Smooth muscle cell of the brain vasculature (primary cell): ENCODE measurements at regions not wholly inside any gene's neighbourhood (a gene's known extent, or its start where the extent isn't known, plus 50 kb on each side); places are given as distances from the start of the nearest gene placed in this dataset.

ENCODE experiments used
- DNase-seq: peaks from one replicate; pipeline ENCODE4 v3.0.0-alpha.2; 2012; ENCODE audit warnings: low read depth, low spot score

- DNase-seq, result no peak
These were observed 112.3 kb upstream of the TMEM18 start for GRCh38 chr2:789529-789928.

DNA sequence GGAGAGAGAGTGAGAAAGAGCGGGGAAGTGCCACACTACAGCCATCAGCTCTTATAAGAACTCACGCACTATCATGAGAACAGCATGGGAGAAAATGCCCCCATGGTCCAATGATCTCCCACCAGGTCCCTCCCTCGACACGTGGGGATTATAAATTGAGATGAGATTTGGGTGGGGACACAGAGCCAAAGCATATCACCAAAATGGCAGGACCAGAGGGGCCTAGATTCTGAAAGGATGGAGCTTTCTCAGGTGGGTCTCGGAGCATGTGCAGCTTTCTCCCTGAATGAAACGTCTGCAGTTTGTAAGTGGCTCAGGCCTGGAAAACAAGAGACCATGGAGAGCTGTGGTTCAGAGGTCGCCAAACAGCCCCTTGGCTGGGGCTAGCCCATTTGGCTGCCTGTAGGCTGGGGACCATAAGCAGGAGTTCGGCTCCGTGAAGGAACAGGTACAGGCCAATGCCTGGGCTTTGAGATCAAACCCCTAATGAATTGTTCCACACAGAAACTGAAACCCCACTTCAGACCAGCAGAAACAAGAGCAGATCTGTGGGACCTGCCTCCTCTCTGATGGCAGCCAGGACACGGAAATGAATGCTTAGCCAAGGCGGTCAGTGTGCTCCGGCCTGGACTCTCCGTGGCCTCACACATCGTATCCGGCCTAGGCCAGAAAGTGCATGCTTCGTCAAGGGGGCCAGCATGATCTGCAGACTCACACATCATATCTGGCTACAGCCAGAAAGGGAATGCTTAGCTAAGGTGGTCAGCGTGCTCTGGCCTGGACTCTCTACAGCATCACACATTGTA is 111.2 kb upstream of the TMEM18 start:
- DNase-seq, result no peak

GRCh38 chr2:784753-785152 is 107.5 kb upstream of the TMEM18 start:
- no peak for DNase-seq

GRCh38 chr2:780581-780980 is 103.4 kb upstream of the TMEM18 start:
- no peak for DNase-seq

GRCh38 chr2:780002-780401 is 102.8 kb upstream of the TMEM18 start:
- no peak for DNase-seq

DNA sequence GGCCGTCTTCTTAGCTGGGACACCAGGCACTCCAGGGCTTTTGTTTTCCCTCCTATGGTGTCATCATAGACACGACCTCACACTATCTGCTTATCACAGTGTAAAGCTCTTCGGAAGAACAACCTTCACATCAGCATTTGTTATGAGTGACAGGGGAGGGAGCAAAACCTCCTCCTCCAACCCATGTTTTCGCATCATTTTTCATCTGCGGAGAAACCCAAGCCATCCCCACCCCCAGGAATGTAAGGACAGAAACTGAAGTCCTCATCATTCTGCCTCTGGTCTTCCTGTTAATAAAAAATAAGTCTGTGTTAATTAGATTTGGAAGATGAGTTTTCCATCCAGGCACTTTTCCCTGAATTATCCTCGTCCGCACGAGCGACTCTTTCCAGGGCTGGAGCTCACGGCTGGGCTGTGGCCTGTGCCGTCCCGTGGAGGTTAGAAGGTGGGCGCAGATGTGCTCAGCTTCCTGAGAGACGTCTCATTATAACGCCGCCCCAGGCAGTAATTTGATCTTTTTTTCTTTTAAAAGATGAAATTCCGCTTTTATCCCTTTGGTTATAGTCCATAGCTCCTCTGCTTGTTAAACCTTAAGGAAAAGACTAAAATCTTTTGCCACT is 101.6 kb upstream of the TMEM18 start:
- DNase-seq, result no peak

GRCh38 chr2:777546-777945 is 100.3 kb upstream of the TMEM18 start:
- no peak for DNase-seq

- DNase-seq, result no peak
These were observed 99.8 kb upstream of the TMEM18 start for GRCh38 chr2:777051-777450.

GRCh38 chr2:776487-776886 is 99.3 kb upstream of the TMEM18 start:
- no peak for DNase-seq

- DNase-seq, result peak; percentile 54
These were observed 98.8 kb upstream of the TMEM18 start for GRCh38 chr2:776038-776437.

DNA sequence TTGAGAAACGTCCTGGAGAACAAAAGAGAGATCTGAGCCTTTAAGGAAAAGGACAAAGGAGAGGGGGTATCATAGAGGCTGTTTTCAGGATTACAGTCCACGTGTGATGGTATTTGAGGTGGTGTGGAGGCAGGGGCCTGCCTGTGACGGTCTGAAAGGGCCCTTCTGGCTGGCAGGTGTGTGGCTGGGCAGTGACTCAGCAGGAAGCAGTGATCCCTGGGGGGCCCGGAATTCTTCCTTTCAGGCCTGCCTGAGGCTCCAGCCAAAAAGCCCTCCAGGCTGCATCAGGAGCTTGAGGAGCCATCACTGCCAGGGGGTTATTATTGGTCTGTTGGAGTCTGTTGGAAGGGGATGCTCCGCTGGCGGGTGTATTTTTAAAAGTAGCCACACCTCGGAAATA is 97.2 kb upstream of the TMEM18 start:
- DNase-seq, result no peak

- DNase-seq, result no peak
These were observed 96.3 kb upstream of the TMEM18 start for GRCh38 chr2:773256-774160.

DNA sequence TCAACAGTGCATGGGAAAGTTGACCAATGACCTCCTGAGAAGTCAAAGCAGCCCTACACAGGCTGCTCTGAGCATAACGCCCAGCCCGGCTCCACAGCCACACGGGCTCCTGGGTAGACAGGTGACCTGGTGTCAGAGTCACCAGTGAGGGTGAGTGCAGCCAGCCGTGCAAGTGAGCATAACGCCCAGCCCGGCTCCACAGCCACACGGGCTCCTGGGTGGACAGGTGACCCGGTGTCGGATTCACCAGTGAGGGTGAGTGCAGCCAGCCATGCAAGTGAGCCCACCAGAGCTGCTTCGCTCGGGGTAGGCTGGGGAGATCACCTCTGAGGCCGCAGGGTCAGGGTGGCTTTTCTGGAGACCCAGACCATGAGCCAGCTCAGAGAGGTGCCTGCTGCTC is 94.3 kb upstream of the TMEM18 start:
- DNase-seq, result no peak

GRCh38 chr2:770776-771175 is 93.6 kb upstream of the TMEM18 start:
- no peak for DNase-seq

DNA sequence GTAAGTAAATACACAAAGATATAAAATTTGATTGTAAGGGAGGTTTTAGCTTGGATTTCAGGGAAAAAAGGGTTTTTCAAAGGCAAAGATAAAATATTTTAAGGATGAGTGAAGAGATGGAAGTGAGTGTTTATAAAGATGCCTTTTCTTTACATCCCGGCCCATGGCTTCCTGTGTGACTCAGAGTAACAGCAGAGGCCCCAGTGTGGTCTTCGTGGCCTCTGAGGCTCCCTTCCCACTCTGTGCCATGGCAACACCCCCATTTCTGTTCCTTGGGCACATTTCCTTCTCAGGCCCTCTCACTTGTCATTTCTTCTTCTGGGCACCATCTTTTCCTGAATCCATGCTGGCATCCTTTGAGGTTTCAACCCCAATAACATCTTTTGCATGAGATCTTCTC is 92.6 kb upstream of the TMEM18 start:
- DNase-seq, result no peak

GRCh38 chr2:768451-768850 is 91.2 kb upstream of the TMEM18 start:
- DNase-seq, result no peak

DNA sequence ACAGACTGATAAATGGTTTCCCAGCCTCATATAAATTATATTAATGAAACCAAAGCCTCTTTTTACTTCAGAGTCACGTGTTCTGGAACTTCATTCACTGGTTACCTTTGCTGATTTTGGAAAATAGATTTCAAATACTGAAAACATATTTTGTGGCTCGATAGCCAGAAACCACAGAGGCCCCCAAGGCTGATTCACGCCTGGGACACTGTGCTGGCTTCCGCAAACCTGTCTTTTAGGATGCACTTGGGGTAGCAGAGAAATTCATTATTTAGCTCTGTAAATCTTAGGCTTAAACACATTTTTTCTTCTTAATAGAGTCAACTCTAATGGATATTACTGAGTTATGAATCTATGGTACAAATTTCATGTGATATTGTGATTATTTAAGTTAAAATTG is 90.7 kb upstream of the TMEM18 start:
- DNase-seq, result no peak

DNA sequence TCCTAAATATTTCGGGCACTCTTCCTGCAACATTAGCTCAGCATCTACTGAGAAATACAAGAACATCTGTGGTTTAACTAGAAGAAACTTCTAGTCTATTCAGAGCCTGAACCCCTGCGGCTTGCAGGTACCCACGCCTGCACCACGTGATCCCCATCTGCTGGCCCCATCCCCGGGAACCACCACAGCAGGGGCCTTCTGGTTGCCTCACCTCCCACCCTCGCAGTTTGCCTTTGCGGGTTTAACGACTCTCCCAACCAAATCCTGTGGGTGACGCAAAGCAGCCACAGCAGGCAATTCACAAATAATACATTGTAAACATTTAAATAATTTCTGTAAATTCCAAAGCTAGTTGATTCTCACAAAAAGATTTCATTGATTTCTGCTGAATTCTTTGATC is 90.2 kb upstream of the TMEM18 start:
- DNase-seq, result no peak

GRCh38 chr2:766255-766654 is 89.0 kb upstream of the TMEM18 start:
- DNase-seq, result no peak

DNA sequence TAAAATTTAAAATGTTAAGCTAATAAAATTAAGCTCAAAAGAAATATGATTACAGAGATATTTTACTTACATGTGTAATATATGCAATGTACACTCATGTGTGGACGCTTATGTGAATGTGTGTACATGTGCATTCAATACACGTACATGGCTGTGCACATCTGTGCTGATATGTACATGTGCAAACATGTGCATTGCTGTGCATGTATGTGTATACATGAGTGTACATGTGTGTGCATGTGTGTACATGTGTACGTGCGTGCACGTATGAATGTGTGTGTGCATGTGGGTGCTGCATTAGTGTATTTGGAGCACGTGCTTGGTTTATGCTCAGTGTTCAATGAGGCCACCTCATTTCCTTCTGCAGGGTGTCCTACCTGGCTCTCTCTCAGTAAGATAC is 88.2 kb upstream of the TMEM18 start:
- DNase-seq, result no peak

DNA sequence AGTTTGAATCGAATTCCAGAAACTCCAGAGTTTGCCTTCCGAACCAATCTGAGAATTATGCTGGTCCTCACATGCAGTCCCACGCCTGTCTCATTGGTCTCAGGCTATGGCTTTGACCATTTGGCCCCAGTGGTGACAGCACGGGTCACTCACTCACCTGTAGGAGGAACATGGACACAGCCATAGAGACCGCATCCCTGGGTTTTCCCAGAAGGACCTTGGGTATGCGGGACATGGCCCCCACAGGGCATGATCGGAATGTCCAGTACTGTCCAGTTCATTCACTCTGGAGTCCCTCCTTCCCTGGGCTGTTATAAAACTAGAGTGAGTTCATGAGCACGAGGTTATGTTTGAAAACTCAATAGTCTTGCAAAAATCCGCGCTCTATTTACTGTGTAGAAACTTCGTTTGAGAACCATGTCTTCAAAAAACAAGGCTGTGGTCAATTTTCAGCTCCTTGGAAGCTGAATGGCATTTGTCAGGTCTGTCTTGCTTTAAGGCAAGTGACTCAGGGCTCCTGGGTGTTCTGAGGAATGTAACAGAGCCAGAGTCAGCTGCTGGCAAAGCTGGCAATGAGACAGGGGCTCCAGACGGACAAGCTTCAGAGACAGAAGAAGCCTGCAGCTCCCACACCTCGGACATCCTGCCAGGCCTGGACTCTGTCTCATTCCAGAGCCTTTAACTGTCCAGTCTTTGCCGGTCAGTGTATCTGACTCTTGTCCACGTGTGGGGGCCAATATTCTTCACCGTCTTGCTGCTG is 86.7 kb upstream of the TMEM18 start:
- DNase-seq, result no peak

- no peak for DNase-seq
These were observed 85.4 kb upstream of the TMEM18 start for GRCh38 chr2:762646-763045.
